CD14-positive monocyte (primary cell): ENCODE measurements at regions not wholly inside any gene's neighbourhood (a gene's known extent, or its start where the extent isn't known, plus 50 kb on each side); places are given as distances from the start of the nearest gene placed in this dataset.

Experiments used
- DNase-seq, 3 donors: peaks; one replicate each; pipeline ENCODE4 v3.0.0-alpha.2; 2011 to 2022
- H2AFZ ChIP-seq: 2 replicates; pipeline ENCODE4 v1.6.0; 2012; ENCODE audit warnings: mild to moderate bottlenecking, low read depth, low read length, inconsistent platforms; ENCODE audit not compliant: insufficient read depth, poor library complexity, severe bottlenecking
- H3K27ac ChIP-seq, 2 donors: 1 replicate in 1 of 2; 2 replicates in 1 of 2; pipeline ENCODE4 v1.5.1; 2012 to 2013; ENCODE audit warnings: low read length in 2 of 2, control low read depth in 1 of 2, inconsistent platforms in 1 of 2, low read depth in 1 of 2, mild to moderate bottlenecking in 1 of 2
- H3K27me3 ChIP-seq, 2 donors: one replicate each; pipeline versions ENCODE4 v1.6.0 to v1.6.1; 2011 to 2013; ENCODE audit warnings: low read length in 2 of 2; ENCODE audit not compliant: control insufficient read depth in 2 of 2, insufficient read depth in 2 of 2
- H3K36me3 ChIP-seq, 2 donors: replicated peaks in 1 of 2; 1 replicate in 1 of 2; 2 replicates in 1 of 2; pipeline versions ENCODE4 v1.5.1 to v1.6.1; 2012 to 2013; ENCODE audit warnings: low read length in 2 of 2, control low read depth in 1 of 2, inconsistent platforms in 1 of 2, mild to moderate bottlenecking in 1 of 2; ENCODE audit not compliant: insufficient read depth in 2 of 2, control insufficient read depth in 1 of 2
- H3K4me1 ChIP-seq, 2 donors: 1 replicate in 1 of 2; 2 replicates in 1 of 2; pipeline versions ENCODE4 v1.5.1 to v1.6.1; 2012 to 2013; ENCODE audit warnings: low read length in 2 of 2, control low read depth in 1 of 2, inconsistent platforms in 1 of 2, mild to moderate bottlenecking in 1 of 2, moderate library complexity in 1 of 2; ENCODE audit not compliant: insufficient read depth in 2 of 2, control insufficient read depth in 1 of 2
- H3K4me2 ChIP-seq: replicated peaks from 2 replicates; pipeline ENCODE3; 2012; ENCODE audit warnings: low read length, moderate library complexity, mild to moderate bottlenecking; ENCODE audit not compliant: poor library complexity, severe bottlenecking; ENCODE audit errors: extremely low read depth
- H3K4me3 ChIP-seq, 3 experiments: fragments of 200-600 bp in 1 of 3; sonication (generic) in 1 of 3; replicated peaks in 1 of 3; 1 replicate in 2 of 3; 2 replicates in 1 of 3; pipeline ENCODE4 v1.5.1; 2011 to 2013; ENCODE audit warnings: low read length in 3 of 3, mild to moderate bottlenecking in 3 of 3, control low read depth in 2 of 3, low read depth in 2 of 3, inconsistent platforms in 1 of 3, moderate library complexity in 1 of 3
- H3K79me2 ChIP-seq: 2 replicates; pipeline ENCODE4 v1.6.0; 2012; ENCODE audit warnings: mild to moderate bottlenecking, control low read depth, inconsistent platforms, low read length, moderate library complexity; ENCODE audit not compliant: insufficient read depth
- H3K9ac ChIP-seq: 2 replicates; pipeline ENCODE4 v1.6.0; 2017; ENCODE audit warnings: low read length, mild to moderate bottlenecking; ENCODE audit not compliant: insufficient read depth, poor library complexity, severe bottlenecking
- H3K9me3 ChIP-seq, 2 donors: replicated peaks in 1 of 2; 1 replicate in 1 of 2; 2 replicates in 1 of 2; pipeline versions ENCODE4 v1.5.1 to v1.6.1; 2012 to 2013; ENCODE audit warnings: low read length in 2 of 2, control low read depth in 1 of 2; ENCODE audit not compliant: control insufficient read depth in 1 of 2, insufficient read depth in 1 of 2
- H4K20me1 ChIP-seq: 2 replicates; pipeline ENCODE4 v1.6.0; 2012; ENCODE audit warnings: mild to moderate bottlenecking, low read length, control low read depth, moderate library complexity; ENCODE audit not compliant: insufficient read depth
- H3K27ac Mint-ChIP-seq, 7 donors: one replicate each; pipeline ENCODE4 v1.8.0; 2020; ENCODE audit warnings: mild to moderate bottlenecking in 7 of 7, mixed read lengths in 7 of 7, moderate library complexity in 6 of 7, inconsistent platforms in 2 of 7
- H3K27me3 Mint-ChIP-seq, 3 donors: one replicate each; pipeline ENCODE4 v1.8.0; 2021 to 2022; ENCODE audit warnings: low read depth in 3 of 3, mild to moderate bottlenecking in 3 of 3, mixed read lengths in 3 of 3, moderate library complexity in 3 of 3, inconsistent platforms in 1 of 3
- H3K36me3 Mint-ChIP-seq, 2 donors: one replicate each; pipeline ENCODE4 v1.8.0; 2020; ENCODE audit warnings: mixed read lengths in 2 of 2, inconsistent platforms in 1 of 2, mild to moderate bottlenecking in 1 of 2
- H3K4me1 Mint-ChIP-seq: one replicate; pipeline ENCODE4 v1.8.0; 2020; ENCODE audit warnings: mild to moderate bottlenecking, mixed read lengths
- H3K4me3 Mint-ChIP-seq, 2 donors: one replicate each; pipeline ENCODE4 v1.8.0; 2020; ENCODE audit warnings: mild to moderate bottlenecking in 2 of 2, mixed read lengths in 2 of 2, moderate library complexity in 1 of 2
- H3K9me3 Mint-ChIP-seq, 7 donors: one replicate each; pipeline ENCODE4 v1.8.0; 2020 to 2022; ENCODE audit warnings: mixed read lengths in 7 of 7, mild to moderate bottlenecking in 6 of 7, moderate library complexity in 6 of 7, inconsistent platforms in 2 of 7
- CTCF ChIP-seq: fragments of 200-600 bp; IDR thresholded peaks from one replicate; pipeline ENCODE4 v1.8.0; 2022; ENCODE audit warnings: antibody characterized with exemption, mild to moderate bottlenecking
- WGBS: methylation state at CpG from one replicate; pipeline ENCODE4 v1.1.5; 2013; ENCODE audit warnings: missing lambda C conversion rate; ENCODE audit not compliant: insufficient coverage; 5-methylcytosine and 5-hydroxymethylcytosine counted together
- intact Hi-C, 2 donors: fragments of 100-400 bp; cut with micrococcal nuclease; formaldehyde crosslinking; loops; one replicate each; pipeline versions ENCODE4 v1.15.0 to v1.15.1; 2023

DNA sequence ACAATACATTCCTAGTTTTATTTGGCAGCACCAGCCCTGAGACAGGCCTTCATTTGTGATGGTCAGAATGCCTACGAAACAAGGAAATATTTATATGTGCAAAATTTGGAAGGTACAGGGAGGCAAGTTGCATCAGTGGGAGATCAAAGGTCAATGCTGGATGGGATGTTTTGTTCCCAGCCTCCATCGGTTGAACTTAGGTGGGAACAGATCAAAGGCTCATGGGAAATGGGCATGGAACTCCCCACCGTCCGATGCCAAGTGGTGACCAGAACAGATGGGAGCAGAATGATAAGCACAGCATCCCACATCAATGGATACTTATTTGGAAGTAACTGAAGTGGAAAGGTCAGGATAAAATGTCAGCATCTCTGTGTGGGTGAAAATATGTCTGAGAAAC lies 177.7 kb upstream of the TNFAIP3 start:
- Histone ChIP-seq H2AFZ (no peak overlapping the region), H3K27me3 (no peaks in the 10 kb centered on the region), H3K79me2 (no peaks in the 10 kb centered on the region), H3K9ac (no peak overlapping the region), H3K4me1 (peaks cover 10 to 16% of the 10 kb centered on the region in 2 donors), H3K27ac (no peak overlapping the region), H4K20me1 (no peaks in the 10 kb centered on the region), H3K36me3 (no peaks in the 10 kb centered on the region), H3K4me3 (no peak overlapping the region), H3K4me2 (no peak overlapping the region), H3K9me3 (no peaks in the 10 kb centered on the region)
- no peak overlapping the region for H3K27ac Mint-ChIP-seq
- DNase-seq = no peak
- H3K4me3 Mint-ChIP-seq = no peak overlapping the region
- intact Hi-C loops = no loop called here
- H3K27me3 Mint-ChIP-seq = no peaks in the 10 kb centered on the region
- TF ChIP-seq CTCF = no peak
- peaks cover 17% of the 10 kb centered on the region for H3K4me1 Mint-ChIP-seq
- H3K9me3 Mint-ChIP-seq = peaks cover 0 to 2% (median 0%) of the 10 kb centered on the region in 7 donors
- 94% methylated on average over 2 of the region's 4 CpGs for WGBS
- H3K36me3 Mint-ChIP-seq = no peaks in the 10 kb centered on the region

DNA sequence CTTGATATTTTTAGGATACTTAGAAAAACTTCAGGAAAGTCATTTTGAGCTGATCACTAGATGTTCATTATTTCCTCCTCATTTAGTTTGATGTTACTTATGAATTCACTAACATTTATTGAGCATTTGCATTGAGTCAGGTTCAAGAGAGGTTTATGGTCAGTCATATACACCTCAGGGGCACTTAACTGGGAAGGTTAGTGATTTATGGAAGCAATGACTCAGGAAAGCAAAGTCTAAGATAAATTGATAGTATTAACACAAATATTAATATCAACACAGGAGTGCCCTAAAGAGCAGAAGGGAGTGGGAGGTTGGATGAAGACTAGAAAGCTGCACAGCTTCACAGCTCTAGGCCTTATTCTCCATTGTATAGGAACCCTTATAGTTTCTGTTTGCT lies 177.0 kb upstream of the TNFAIP3 start:
- Histone ChIP-seq H3K27me3 (no peaks in the 10 kb centered on the region), H4K20me1 (no peaks in the 10 kb centered on the region), H3K27ac (no peak overlapping the region), H3K4me2 (no peak overlapping the region), H2AFZ (no peak overlapping the region), H3K36me3 (no peaks in the 10 kb centered on the region), H3K79me2 (no peaks in the 10 kb centered on the region), H3K9me3 (no peaks in the 10 kb centered on the region), H3K4me3 (no peak overlapping the region), H3K4me1 (peaks cover 10 to 16% of the 10 kb centered on the region in 2 donors), H3K9ac (no peak overlapping the region)
- no peaks in the 10 kb centered on the region for H3K27me3 Mint-ChIP-seq
- no peak for TF ChIP-seq CTCF
- H3K9me3 Mint-ChIP-seq = peaks cover 0 to 2% (median 0%) of the 10 kb centered on the region in 7 donors
- no peaks in the 10 kb centered on the region for H3K36me3 Mint-ChIP-seq
- no peak overlapping the region for H3K4me3 Mint-ChIP-seq
- H3K4me1 Mint-ChIP-seq = peaks cover 14% of the 10 kb centered on the region
- no peak for DNase-seq
- no peak overlapping the region for H3K27ac Mint-ChIP-seq
- intact Hi-C loops = loop anchor here in 1 of 2 donors (10.0 kb wide), 1 partner anchor 415 kb away; the partner anchor contains the start of gene PERP
